NK-92 treated with Interleukin-12 subunit alpha and Interleukin-12 subunit beta, amount 100 ng/mL, for 24 hours (cell line): ENCODE measurements at regions not wholly inside any gene's neighbourhood (a gene's known extent, or its start where the extent isn't known, plus 50 kb on each side); places are given as distances from the start of the nearest gene placed in this dataset.

Experiments
- DNase-seq: peaks from one replicate; lab custom pipeline; 2025; lab: John Stamatoyannopoulos, UW

DNA sequence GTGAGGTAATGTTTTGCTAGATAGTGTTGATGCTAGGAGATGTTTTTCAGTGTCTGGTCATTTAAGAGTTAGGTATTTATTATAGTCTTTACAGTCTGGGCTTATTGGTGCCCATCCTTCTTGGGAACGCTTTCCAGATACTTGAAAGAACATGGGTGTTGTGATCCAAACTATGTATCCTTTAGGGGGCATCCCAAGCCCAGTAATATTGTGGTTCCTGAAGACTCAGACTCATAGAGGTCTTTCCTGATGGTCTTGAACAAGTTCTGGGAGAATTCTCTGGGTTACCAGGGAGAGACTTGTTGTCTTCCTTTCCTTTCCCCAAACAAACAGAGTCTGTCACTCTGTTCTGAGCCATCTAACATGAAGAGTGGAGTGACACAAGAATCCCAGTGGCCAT lies 99.7 kb upstream of the LRRC3B start:
- DNase-seq, result no peak

DNA sequence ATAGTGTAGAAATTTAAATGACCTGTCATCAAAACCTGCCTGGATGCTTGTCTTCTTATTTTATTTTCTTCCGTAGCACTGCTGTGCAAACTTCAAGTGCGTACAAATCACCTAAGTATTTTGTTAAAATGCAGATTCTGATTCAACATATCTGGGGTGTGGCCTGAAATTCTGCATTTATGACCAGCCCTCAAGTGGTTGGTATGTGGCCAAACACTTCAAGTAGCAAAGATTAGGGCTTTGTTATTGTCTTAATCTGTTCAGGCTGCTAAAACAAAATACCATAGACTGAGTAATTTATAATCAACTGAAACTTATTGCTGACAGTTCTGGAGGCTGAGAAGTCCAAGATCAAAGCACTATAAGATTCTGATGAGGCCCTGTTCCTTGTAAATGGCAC lies 97.6 kb upstream of the LRRC3B start:
- no peak for DNase-seq

DNA sequence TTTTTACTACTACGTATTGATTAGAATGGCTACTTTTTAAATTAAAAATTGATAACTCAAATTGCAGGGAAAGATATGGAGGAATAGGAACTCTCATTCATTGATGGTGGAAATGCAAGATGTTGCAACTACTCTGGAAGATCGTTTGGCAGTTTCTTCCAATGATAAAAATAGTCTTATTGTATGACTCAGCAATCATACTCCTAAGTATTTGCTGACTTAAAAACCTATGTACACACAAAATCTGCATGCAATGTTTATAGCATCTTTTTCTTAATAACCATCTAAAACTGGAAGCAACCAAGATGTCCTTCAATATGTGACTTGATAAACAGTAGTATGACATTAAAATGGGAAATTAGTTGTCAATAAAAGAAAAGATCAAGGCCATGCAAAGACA lies 87.4 kb upstream of the LRRC3B start:
- DNase-seq, result no peak

DNA sequence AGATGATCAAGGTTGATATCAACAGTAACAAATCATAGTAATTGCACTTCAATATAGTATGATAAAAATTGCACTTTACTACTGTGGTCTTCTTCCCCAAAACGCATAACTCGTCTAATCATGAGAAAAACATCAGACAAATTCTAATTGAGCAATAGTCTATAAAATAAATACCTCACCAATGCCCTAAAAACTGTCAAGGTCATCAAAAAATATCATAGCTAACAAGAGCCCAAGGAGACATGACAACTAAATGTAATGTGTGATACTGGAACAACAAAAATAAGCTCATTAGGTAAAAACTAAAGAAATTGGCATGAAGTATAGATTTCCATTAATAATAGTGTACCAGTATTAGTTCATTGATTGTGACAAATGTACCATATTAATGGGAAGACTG lies 85.6 kb upstream of the LRRC3B start:
- DNase-seq, result no peak

DNA sequence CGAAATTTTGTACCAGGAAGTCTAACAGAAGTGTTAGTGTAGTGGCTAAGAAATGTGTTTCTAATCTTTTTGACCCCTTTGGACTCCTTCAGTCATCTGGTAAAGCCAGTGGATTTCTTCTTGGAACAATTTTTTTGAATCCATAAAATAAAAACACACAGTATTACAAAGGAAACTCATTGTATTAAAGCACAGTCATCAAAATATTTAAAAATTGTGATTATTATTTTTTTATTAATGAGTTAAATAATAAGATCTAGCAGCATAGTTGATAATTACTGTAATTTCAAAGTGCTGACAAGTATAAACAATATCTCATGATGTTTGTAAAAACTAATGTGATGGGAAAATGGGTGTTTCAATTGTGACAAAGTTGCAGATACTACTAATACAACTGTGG lies 72.2 kb upstream of the LRRC3B start:
- no peak for DNase-seq

DNA sequence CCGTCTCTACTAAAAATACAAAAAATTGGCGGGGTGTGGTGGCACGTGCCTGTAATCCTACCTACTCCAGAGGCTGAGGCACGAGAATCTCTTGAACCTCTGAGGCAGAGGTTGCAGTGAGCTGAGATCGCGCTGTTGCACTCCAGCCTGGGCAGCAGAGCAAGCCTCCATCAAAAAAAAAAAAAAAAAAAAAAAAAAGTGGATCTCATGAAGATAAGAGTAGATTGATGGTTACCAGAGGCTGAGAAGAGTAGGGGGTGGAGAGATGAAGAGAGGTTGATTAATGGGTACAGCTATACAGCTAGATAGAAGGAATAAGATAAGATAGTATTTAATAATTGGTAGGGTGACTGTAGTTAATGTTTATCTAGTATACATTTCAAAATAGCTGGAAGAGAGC lies 65.9 kb upstream of the LRRC3B start:
- no peak for DNase-seq

DNA sequence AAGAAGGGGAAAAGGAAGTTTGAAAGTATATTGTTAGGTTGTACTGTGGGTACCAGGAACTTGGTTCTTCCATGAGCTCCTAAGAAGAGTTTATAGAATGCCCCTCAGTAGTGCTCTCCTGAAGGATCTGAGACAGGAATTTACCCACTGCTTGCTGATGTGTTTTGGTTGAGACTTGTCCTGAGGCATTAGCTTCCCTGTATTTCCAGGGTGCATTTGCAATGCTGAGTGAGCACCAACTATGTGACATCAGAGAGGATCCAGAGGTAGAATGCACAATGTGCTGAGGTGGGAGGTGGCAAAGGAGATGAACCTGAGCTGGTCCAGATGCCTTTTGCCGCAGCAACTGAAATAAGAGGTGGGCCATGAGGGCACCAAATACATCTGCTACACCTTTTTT lies 64.3 kb upstream of the LRRC3B start:
- no peak for DNase-seq

DNA sequence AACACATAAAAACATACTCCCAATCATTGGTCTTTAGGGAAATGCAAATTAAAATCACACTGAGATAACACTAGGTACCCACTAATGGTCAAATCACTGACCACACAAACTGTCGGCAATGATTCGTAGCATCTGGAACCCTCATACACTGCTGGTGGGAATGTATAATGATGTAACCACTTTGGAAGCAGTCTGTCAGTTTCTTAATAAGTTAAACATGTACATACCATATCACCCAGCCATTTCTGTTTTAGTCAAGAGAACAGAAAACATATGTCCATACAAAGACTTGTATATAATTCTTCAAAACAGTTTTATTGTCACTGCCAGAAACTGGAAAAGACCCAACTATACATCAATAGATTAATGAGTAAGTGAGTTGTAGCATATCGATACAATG lies 63.3 kb upstream of the LRRC3B start:
- no peak for DNase-seq

DNA sequence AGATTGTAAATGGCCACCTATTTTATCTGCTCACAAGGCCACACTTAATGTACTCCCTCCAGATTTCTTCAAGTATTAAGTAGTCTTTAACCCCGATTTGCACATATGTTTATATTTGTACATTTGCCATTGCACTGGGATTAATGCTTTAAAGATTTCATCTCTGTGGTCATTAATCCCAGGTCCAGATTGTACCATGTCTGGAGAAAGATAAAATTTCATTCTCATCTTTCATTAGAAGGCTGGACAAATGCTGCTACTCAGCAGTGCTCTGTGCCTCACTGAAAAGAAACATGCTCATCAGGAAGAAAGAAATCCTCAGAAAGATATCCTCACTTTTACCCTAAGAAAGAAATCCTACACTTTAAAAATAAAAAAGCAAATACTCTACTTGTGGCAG lies 62.5 kb upstream of the LRRC3B start:
- no peak for DNase-seq

DNA sequence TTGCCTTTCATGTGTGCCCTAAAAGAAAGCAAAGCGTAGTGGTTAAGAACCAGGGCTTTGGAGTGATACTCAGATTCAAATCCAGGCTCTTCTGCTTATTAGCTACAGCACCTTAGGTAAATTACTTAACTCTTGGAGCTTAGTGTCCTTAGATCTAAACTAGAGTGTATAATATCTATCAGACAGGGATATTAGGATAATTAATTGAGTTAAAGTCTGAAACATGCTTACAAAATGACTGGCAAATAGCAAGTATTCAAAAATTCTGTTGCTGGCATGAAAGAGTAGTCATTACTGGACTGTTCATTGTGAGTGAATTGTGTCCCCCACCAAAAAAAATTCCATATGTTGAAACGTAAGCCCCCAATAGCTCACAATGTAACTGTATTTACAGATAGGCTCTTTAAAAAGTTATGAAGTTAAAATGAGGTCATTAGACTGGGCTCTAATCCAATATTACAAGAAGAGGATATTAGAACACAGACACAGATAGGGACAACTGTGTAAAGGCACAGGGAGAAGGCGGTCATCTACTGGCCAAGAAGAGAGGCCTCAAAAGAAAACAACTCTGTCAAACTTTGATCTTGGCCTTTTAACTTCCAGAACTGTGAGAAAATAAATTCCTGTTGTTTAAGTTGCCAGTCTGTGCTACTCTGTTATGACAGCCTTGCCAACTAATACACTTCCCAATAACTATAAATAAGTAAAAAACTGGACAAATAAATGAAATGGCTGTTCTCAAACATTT lies 60.4 kb upstream of the LRRC3B start:
- no peak for DNase-seq
